ENCODE measurements at regions not wholly inside any gene's neighbourhood (a gene's known extent, or its start where the extent isn't known, plus 50 kb on each side); places are given as distances from the start of the nearest gene placed in this dataset.

GRCh38 chrX:58051346-58051745 lies 141.1 kb upstream of the ZXDA start:
- DNase-seq (ENCODE audit: low read depth) = peak; percentile 14

DNA sequence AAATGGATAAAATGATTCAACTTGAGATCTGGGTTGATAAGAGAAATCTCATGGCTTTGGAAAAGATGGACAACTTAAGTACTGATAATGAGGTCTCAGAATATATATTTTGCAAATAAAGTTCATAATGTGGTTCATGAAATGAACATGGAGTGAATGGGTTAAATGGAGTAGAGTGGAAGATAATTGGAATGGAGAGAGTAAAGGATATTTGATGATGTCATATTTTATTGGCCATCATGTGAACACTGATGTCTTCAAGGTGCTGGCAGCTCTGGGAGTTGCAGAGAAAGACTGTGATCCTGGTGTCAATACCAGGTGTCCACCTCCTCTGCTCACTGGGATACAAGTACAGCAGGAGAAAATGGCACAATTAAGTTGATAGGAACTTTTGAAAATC lies 133.9 kb upstream of the ZXDA start:
- DNase-seq (ENCODE audit: low read depth) = no peak

- DNase-seq (ENCODE audit: low read depth) = peak; percentile 39
Measured at GRCh38 chrX:58025979-58026378, 115.7 kb upstream of the ZXDA start.

DNA sequence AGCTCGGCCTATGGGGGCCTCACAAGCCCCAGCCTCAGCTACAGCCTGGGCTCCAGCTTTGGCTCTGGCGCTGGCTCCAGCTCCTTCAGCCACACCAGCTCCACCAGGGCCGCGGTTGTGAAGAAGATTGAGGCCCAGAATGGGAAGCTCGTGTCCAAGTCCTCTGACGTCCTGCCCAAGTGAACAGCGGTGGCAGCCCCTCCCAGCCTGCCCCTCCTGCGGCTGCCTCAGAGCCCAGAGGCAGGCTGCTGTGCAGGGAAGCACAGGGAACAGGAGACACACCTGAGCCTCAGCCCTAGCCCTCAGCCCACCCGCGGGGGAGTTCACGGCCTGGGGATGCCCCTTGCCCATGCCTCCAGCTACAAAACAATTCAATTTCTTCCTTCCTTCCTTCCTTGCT lies 75.7 kb upstream of the ZXDA start:
- no peak for DNase-seq (ENCODE audit: low read depth)

GRCh38 chrX:57984620-57985019 lies 74.4 kb upstream of the ZXDA start:
- DNase-seq (ENCODE audit: low read depth) = no peak

DNA sequence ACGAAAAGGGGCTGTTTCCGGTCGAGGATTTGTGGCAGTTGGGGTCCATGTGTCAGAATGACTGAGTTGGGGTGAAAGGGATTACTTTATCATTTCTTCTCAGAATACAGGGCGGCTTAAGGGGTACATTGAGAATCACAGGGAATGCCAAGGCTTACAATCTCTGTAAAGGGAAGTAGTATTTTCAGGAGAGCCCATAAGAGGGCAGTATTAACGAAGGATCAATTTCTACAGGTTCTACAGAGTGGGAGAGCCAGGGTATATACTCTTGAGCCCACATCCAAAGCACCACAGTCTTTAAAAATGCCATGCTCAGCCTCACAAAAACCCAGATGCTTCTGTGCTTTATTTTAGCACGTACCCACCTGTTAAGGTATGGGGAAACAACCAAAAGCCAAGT lies 67.7 kb upstream of the ZXDA start:
- DNase-seq (ENCODE audit: low read depth) = no peak

GRCh38 chrX:57964975-57965374 lies 54.7 kb upstream of the ZXDA start:
- no peak for DNase-seq (ENCODE audit: low read depth)

Data from iris pigment epithelial cell (primary cell).